Fibroblast of lung (primary cell): ENCODE measurements at regions not wholly inside any gene's neighbourhood (a gene's known extent, or its start where the extent isn't known, plus 50 kb on each side); places are given as distances from the start of the nearest gene placed in this dataset.

Experiments used
- DNase-seq, 2 donors: peaks; one replicate each; pipeline versions ENCODE4 v3.0.0 to v3.0.0-alpha.2; 2010; ENCODE audit warnings: low read depth in 2 of 2
- H2AFZ ChIP-seq: 2 replicates; pipeline ENCODE4 v1.5.1; 2012; ENCODE audit warnings: low read length, control low read depth, inconsistent platforms
- H3K27ac ChIP-seq: 2 replicates; pipeline ENCODE4 v1.5.1; 2011; ENCODE audit warnings: low read length, control low read depth; ENCODE audit not compliant: insufficient read depth
- H3K27me3 ChIP-seq: 2 replicates; pipeline ENCODE4 v1.5.1; 2011; ENCODE audit warnings: mild to moderate bottlenecking, low read length; ENCODE audit not compliant: control insufficient read depth, insufficient read depth
- H3K36me3 ChIP-seq: 2 replicates; pipeline ENCODE4 v1.5.1; 2011; ENCODE audit warnings: low read length; ENCODE audit not compliant: control insufficient read depth, insufficient read depth
- H3K4me1 ChIP-seq: 2 replicates; pipeline ENCODE4 v1.5.1; 2011; ENCODE audit warnings: low read length; ENCODE audit not compliant: control insufficient read depth, insufficient read depth; ENCODE audit errors: extremely low read depth
- H3K4me2 ChIP-seq: 2 replicates; pipeline ENCODE4 v1.5.1; 2011; ENCODE audit warnings: low read length, control low read depth; ENCODE audit not compliant: insufficient read depth; ENCODE audit errors: extremely low read depth
- H3K4me3 ChIP-seq, 4 experiments: fragments of 200-600 bp in 1 of 4; sonication (generic) in 1 of 4; replicated peaks in 1 of 4; 2 replicates each; pipeline ENCODE4 v1.5.1; 2011 to 2016; ENCODE audit warnings: low read length in 4 of 4, low read depth in 3 of 4, mild to moderate bottlenecking in 3 of 4, control low read depth in 2 of 4, inconsistent platforms in 1 of 4, mixed read lengths in 1 of 4; ENCODE audit not compliant: insufficient read depth in 1 of 4; ENCODE audit errors: control extremely low read depth in 1 of 4
- H3K79me2 ChIP-seq: 2 replicates; pipeline ENCODE4 v1.5.1; 2012; ENCODE audit warnings: mild to moderate bottlenecking, low read length, inconsistent platforms; ENCODE audit not compliant: control insufficient read depth, insufficient read depth
- H3K9ac ChIP-seq: 2 replicates; pipeline ENCODE4 v1.5.1; 2011; ENCODE audit warnings: mild to moderate bottlenecking, low read length, control low read depth; ENCODE audit not compliant: insufficient read depth
- H3K9me3 ChIP-seq: 2 replicates; pipeline ENCODE4 v1.5.1; 2012; ENCODE audit warnings: low read depth, low read length; ENCODE audit not compliant: control insufficient read depth, insufficient read depth
- H4K20me1 ChIP-seq: 2 replicates; pipeline ENCODE4 v1.5.1; 2011; ENCODE audit warnings: low read length; ENCODE audit not compliant: control insufficient read depth, insufficient read depth; ENCODE audit errors: extremely low read depth
- EZH2 ChIP-seq: IDR thresholded peaks from 2 replicates; pipeline ENCODE4 v1.5.1; 2012; ENCODE audit warnings: low read length, control low read depth, mild to moderate bottlenecking; ENCODE audit errors: missing control alignments
- TF ChIP-seq, protein P1 (sequence below), 2 donors: IDR thresholded peaks in 1 of 2; conservative IDR thresholded peaks in 1 of 2; 1 replicate in 1 of 2; 2 replicates in 1 of 2; pipeline ENCODE4 v1.5.1; 2011 to 2012; ENCODE audit warnings: low read length in 2 of 2, control low read depth in 1 of 2, inconsistent platforms in 1 of 2, low read depth in 1 of 2, mild to moderate bottlenecking in 1 of 2

DNA sequence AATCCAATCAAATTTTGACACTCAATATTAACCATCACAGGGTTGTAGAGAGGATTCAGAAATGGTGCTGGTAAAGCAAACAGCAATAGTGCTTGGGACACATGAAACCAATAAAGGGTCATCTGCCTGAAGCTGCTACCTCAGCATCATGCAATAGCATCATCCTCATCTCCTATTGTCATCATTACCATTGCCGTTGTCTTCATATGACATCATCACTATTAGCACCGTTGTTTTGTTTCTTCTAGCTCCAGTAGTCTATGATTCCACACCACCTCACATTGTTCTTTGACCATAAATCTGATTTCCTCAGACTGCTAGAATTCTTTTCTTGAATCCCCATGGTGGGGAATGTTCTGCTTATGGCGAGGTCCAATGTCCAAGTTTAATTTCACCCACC lies 52.8 kb upstream of the GRK3 start:
- Histone ChIP-seq H3K79me2 (no peaks in the 10 kb centered on the region), H3K9ac (no peak overlapping the region), H2AFZ (no peak overlapping the region), H3K4me3 (no peak overlapping the region), H3K27ac (no peak overlapping the region), H3K9me3 (no peaks in the 10 kb centered on the region), H4K20me1 (no peaks in the 10 kb centered on the region), H3K4me1 (no peaks in the 10 kb centered on the region), H3K27me3 (no peaks in the 10 kb centered on the region), H3K36me3 (no peaks in the 10 kb centered on the region), H3K4me2 (no peak overlapping the region)
- DNase-seq: no peak
- TF ChIP-seq, protein P1, sequence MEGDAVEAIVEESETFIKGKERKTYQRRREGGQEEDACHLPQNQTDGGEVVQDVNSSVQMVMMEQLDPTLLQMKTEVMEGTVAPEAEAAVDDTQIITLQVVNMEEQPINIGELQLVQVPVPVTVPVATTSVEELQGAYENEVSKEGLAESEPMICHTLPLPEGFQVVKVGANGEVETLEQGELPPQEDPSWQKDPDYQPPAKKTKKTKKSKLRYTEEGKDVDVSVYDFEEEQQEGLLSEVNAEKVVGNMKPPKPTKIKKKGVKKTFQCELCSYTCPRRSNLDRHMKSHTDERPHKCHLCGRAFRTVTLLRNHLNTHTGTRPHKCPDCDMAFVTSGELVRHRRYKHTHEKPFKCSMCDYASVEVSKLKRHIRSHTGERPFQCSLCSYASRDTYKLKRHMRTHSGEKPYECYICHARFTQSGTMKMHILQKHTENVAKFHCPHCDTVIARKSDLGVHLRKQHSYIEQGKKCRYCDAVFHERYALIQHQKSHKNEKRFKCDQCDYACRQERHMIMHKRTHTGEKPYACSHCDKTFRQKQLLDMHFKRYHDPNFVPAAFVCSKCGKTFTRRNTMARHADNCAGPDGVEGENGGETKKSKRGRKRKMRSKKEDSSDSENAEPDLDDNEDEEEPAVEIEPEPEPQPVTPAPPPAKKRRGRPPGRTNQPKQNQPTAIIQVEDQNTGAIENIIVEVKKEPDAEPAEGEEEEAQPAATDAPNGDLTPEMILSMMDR (conservative IDR thresholded peaks at IDR 0.05 in 1 of 2, IDR thresholded peaks at IDR 0.05 in 1 of 2; ENCODE audit: low read depth in 1 of 2, low read length in 2 of 2): no peak
- no peak for TF ChIP-seq EZH2

GRCh38 chr22:25514436-25515180 lies 49.9 kb upstream of the GRK3 start:
- Histone ChIP-seq H3K36me3 (no peaks in the 10 kb centered on the region), H4K20me1 (no peaks in the 10 kb centered on the region), H3K4me1 (no peaks in the 10 kb centered on the region), H2AFZ (no peak overlapping the region), H3K27ac (no peak overlapping the region), H3K9me3 (no peaks in the 10 kb centered on the region), H3K4me3 (no peak overlapping the region), H3K79me2 (no peaks in the 10 kb centered on the region), H3K27me3 (no peaks in the 10 kb centered on the region), H3K9ac (no peak overlapping the region), H3K4me2 (no peak overlapping the region)
- DNase-seq: peak in 1 of 2 donors; percentile 27
- no peak for TF ChIP-seq EZH2
- TF ChIP-seq, protein P1 (conservative IDR thresholded peaks at IDR 0.05 in 1 of 2, IDR thresholded peaks at IDR 0.05 in 1 of 2; ENCODE audit: low read depth in 1 of 2, low read length in 2 of 2): no peak
